Suppressor macrophage treated with lipopolysaccharide for 4 hours (primary cell): ENCODE measurements at regions not wholly inside any gene's neighbourhood (a gene's known extent, or its start where the extent isn't known, plus 50 kb on each side); places are given as distances from the start of the nearest gene placed in this dataset.
"Not testable (repeated sequence)": the region's sequence is repeated elsewhere in the genome, so short reads cannot be mapped to it uniquely, and the experiment has no call there.

ENCODE experiments used
- DNase-seq: peaks from one replicate; pipeline ENCODE4 v3.0.0-alpha.2; 2020

- DNase-seq, result no peak
These were observed 367.4 kb downstream of the RPS6KC1 start for GRCh38 chr1:213418268-213419071.

GRCh38 chr1:213419401-213420030, 368.5 kb downstream of the RPS6KC1 start:
- DNase-seq, result no peak

GRCh38 chr1:213421178-213421577, 370.1 kb downstream of the RPS6KC1 start:
- DNase-seq, result not testable (repeated sequence)

DNA sequence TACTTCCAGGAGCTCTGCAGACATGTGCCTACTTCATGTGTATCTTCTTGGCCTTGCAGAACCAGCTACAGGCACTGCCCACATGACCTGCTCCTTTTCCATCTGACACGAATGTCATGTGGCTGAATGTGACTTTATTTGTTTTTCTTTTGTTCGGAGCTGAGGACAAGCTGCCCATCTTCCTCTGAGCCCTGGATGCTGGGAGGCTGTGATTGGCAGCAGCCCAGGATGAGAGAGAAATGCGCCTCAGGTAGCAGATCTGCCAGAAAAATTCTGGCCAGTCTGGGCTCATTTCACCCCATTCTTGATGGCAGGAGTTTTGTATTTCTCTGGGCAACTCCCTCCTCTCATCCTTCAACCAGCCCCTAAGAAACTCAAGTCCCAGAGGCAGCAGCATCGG, 372.0 kb downstream of the RPS6KC1 start:
- no peak for DNase-seq

DNA sequence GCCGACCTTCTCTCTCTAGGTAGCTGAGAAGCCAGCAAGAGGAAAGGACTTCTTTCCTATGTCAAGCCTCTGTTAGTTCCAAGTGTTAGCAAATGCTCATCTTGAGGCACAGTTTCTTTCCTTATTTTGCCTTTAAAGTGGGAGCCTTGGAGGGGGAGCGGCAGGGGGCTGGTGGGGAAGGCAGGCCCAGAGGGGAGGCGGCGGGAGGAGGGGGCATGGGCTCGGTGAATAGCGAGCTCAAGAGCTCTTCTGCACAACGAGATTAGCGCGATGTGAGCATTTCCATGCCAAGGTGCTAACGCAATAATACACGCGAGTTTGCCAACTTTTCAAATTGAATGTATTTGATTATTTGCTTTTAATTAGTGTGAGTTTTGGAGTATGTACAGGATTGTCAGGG, 372.6 kb downstream of the RPS6KC1 start:
- DNase-seq, result no peak

- DNase-seq, result no peak
These were observed 374.5 kb downstream of the RPS6KC1 start for GRCh38 chr1:213425376-213426030.

DNA sequence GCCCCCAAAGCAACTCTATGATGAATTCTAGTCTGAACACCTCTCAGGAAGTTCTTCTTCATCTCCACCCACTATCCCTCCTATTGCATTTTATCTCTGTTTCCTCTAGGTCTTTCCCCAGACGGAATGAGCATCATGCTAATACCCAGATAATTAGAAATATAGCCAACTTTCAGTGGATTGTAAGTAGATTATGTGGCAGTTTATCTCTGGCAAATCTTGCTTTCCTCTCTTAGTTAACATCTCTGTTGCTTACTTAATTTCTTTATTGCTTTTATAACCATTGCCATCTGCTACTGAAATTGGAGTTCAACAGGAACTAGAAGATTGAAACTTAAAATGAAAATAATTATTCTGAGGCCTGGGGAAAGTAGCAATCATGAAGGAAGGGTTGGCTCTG, 378.6 kb downstream of the RPS6KC1 start:
- no peak for DNase-seq

GRCh38 chr1:213435715-213436114, 384.7 kb downstream of the RPS6KC1 start:
- no peak for DNase-seq

DNA sequence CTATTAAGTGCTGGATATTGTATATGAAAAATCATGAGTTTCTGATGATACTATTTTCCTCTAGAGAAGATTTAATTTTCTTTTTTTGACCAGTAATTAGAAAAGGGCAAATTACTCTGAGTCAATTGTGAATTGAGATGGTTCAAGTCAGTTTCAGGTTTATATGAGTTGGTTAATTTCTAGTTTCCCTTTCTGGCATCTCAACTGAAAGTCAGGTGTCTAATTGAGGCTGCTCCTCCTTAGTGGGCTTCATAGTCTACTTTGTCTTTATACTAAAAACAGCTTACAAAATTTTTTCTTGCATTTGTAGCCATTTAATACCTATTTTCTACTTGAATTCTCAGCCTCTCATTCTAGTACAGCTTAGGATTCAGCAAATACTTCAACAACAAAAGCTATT, 387.3 kb downstream of the RPS6KC1 start:
- DNase-seq, result no peak

DNA sequence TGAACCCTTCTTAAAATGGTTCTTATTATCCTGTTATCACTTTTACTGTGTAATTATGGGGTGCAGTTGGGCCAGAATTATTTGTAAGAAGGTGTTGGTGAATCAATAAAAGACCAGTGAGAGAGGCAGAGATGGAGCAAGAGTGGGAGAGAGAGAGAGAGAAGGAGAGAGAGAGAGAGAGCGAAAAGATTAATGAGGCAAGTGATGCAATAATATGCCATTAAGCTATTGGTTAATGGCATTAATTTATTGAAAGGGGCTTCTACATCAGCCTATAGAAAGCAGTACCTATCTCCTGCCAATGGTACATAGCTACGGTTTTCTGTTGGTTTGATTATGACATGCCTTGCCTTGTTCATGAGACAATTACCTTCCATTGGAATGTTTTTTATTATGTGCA, 388.7 kb downstream of the RPS6KC1 start:
- no peak for DNase-seq

DNA sequence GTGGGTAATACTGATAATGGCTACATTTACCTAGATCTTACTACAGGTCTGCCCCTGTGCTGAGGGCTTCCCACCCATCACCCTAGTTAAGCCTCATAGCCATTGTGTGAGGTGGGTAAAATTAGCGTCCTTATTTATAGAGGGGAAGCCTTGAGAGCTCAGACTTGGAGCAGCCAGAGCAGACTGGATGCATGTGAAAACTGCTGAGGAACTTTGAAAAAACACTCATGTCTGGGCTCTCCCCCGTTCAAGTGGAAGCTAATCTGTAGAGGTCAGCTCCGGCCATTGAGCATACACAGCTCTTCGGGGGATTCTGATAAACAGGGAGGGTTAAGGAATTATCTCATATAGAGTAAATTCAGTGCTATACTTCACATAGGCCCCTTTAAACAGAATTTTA, 389.7 kb downstream of the RPS6KC1 start:
- DNase-seq, result no peak

GRCh38 chr1:213443415-213443814, 392.4 kb downstream of the RPS6KC1 start:
- no peak for DNase-seq

DNA sequence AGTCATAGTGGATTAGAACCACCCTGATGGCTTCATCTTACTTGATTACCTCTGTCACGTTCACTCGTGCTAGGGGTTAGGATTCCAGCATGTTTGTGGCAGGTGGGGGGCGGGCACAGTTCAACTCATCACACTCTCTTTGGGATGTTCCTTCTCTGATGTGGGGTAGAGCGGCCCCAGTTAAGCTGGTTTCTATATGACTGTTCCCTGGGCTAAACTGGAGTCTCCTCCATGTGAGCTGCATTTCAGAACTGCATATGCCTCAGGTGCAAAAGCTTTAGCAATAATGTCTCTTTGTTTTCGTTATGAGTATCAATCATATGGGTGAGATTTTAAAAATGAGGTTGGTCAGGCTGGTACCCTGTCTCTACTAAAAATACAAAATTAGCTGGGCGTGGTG, 393.2 kb downstream of the RPS6KC1 start:
- no peak for DNase-seq

GRCh38 chr1:213446496-213446895, 395.5 kb downstream of the RPS6KC1 start:
- DNase-seq, result no peak

DNA sequence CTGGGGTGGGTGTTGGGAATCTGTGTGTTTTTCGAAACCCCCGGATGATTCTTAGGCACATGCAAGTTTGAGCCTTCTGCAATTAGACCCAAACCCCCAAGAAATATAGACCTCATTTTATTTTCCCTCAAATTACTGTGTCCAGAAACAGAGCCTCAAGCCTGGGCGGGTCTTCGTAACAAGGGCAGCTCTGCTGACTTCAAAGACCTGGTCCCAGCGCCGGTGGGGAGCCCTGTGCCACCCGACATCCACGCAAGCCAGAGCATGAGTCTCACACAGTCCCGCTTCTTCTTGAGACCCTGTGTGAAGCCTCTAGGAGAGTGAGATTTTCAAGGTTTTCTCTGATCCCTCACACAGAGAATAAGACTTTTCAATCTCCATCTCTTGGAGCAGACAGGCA, 397.3 kb downstream of the RPS6KC1 start:
- no peak for DNase-seq

GRCh38 chr1:213448776-213449175, 397.7 kb downstream of the RPS6KC1 start:
- DNase-seq, result no peak

DNA sequence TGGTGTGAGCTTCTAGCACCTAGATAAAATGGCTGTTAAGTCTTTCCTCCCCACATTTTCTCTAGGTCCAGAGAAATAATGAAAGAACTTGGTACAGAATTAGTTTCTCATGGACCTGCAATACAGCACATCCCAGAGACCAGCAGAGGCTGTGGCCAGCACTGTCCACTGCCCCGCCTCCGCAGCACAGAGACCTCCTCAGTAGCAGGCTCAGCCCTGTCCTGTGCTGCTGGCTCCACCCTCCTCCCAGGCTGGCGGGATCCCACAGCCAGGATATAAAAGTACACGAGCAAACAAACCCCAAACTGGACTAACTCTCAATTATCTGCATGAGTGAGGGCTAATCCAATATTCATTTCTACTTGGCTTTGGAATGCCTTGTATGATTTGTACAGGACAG, 401.5 kb downstream of the RPS6KC1 start:
- no peak for DNase-seq

DNA sequence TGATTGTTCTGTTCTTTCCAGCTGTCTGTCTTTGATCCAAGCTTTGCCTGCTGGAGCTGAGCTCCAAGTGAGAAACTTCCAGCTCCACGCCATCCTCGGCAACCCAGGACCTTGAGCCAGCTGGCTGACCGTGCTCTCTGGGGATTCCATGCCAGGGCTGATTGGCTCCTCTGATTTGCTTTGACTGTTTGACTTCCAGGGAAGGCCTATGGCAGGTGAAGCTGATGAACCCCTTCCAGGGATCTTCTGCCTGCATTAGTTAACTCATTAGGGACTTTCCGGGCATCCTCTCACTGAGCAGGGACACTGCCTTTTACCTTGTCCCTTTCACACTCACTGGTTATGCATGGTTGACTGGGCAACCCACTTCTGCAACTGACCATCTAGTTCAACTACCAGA, 406.1 kb downstream of the RPS6KC1 start:
- no peak for DNase-seq

DNA sequence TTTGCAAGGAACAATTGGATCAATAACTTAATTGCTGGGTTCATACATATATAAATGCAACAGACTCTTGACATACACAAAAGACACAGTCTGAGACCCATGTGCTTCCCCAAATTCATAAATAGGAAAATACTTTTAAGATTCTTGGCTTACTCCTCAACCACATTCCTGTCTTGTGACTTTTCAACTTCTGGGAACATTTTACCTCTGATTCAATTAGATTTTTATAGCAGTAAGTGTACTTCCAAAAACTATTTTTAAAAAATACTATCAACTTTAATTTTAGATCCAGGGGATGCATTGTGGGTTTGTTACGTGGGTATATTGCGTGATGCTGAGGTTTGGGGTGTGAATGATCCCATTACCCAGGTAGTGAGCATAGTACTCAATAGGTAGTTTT, 406.7 kb downstream of the RPS6KC1 start:
- no peak for DNase-seq

DNA sequence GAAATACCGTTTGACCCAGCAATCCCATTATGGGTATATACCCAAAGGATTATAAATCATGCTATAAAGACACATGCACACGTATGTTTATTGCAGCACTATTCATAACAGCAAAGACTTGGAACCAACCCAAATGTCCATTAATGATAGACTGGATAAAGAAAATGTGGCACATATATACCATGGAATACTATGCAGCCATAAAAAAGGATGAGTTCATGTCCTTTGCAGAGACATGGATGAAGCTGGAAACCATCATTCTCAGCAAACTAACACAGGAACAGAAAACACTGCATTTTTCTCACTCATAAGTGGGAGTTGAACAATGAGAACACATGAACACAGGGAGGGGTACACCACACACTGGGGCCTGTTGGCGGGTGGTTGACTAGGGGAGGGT, 411.3 kb downstream of the RPS6KC1 start:
- DNase-seq, result not testable (repeated sequence)

DNA sequence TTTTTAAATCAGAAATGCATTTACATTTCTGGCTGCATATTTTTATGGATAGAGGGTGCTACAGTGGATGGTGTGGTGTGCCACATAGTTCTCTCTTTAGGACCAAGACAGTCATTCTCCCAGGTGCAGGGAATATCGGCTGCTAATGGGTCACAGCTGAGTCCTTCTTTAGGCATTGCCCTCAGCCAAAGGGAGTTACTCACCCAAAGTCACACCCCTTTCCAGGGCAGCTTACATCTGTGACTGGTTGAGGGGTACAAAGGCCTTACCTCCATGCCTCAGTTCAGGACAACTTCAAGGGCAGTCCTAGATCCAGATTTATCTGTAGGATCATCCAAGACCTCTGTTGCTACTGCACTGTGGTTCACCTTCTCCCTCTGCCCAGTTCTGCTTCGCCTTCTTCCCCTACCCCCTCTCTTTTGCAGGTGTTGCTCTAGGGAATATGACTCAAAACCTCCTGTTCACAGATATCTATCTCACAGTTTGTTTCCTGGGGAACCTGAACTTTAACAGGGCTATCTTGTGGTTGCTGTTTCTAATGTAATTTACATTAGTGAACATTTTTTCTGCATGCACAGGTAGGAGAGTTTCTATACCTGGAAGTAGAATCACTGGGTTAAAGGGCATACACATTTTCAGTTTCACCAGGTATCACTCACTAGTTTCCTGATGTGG, 413.9 kb downstream of the RPS6KC1 start:
- DNase-seq, result no peak

- no peak for DNase-seq
These were observed 415.5 kb downstream of the RPS6KC1 start for GRCh38 chr1:213466541-213466940.

DNA sequence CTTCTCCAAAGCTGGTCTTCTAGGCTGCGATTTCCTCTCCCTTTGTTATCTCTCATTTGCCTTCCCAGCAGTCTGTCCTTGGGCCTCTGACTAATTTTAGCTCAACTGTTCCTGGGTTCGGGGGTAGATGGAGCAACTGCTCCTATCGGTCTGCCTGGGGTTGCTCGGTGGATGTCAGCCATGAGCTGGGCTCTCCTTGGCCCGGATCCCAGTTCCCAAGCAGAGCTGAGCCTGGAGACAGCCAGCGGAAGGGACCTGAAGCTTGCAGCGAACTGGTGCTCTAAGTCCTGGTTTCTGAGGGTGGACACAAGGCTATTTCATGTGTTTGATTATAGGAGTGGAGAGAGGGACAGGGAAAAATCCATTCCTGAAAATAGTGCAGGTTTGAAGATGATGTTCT, 423.0 kb downstream of the RPS6KC1 start:
- DNase-seq, result no peak

GRCh38 chr1:213481395-213481794, 430.4 kb downstream of the RPS6KC1 start:
- DNase-seq, result no peak
